SK-N-SH treated with all-trans-retinoic acid at 6 μM for 48 hours (cell line): ENCODE measurements at regions not wholly inside any gene's neighbourhood (a gene's known extent, or its start where the extent isn't known, plus 50 kb on each side); places are given as distances from the start of the nearest gene placed in this dataset.

Experiments used
- ARNTL ChIP-seq: fragments of 450-650 bp; formaldehyde crosslinking; IDR thresholded peaks from 2 replicates; pipeline ENCODE4 v1.5.0; 2020; ENCODE audit warnings: low read depth, mild to moderate bottlenecking, moderate library complexity, borderline replicate concordance
- OSR1 ChIP-seq: fragments of 250-450 bp; sonication (Bioruptor Pico); IDR thresholded peaks from 2 replicates; pipeline ENCODE4 v1.8.0; 2022; ENCODE audit warnings: moderate library complexity, mild to moderate bottlenecking, inconsistent platforms
- ZFP3 ChIP-seq: fragments of 250-450 bp; sonication (Bioruptor Pico); IDR thresholded peaks from 2 replicates; pipeline ENCODE4 v1.5.0; 2020; ENCODE audit warnings: mild to moderate bottlenecking, moderate library complexity
- ZNF70 ChIP-seq: fragments of 450-650 bp; formaldehyde crosslinking; IDR thresholded peaks from 2 replicates; pipeline ENCODE4 v1.5.0; 2020; ENCODE audit warnings: mild to moderate bottlenecking, moderate library complexity
- TF ChIP-seq, protein P1 (sequence below): fragments of 250-450 bp; sonication (Bioruptor Pico); IDR thresholded peaks from 2 replicates; pipeline ENCODE4 v1.8.0; 2020; ENCODE audit warnings: mild to moderate bottlenecking, moderate library complexity, borderline replicate concordance

DNA sequence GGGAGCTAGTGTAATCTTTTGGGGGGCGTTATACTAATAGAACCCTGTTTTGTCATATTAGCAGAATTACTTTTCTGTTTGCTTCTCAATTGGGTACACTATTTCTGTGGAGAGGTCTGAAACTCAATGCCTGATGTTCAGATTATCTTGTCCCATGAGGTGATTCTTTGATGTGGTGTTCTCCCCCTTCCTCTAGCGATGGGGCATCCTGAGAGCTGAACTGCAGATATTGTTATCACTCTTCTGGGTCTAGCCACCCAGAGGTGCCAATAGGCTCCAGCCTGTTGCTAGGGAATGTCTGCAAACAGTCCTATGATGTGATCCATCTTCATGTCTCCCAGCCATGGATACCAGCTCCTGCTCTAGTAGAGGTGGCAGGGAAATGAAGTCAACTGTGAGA, 233.1 kb upstream of the RASA1 start:
- TF ChIP-seq ZNF70 (CRISPR knock-in tag) (no peak), ARNTL (CRISPR knock-in tag) (no peak), ZFP3 (no peak), OSR1 (no peak)
- TF ChIP-seq, protein P1, sequence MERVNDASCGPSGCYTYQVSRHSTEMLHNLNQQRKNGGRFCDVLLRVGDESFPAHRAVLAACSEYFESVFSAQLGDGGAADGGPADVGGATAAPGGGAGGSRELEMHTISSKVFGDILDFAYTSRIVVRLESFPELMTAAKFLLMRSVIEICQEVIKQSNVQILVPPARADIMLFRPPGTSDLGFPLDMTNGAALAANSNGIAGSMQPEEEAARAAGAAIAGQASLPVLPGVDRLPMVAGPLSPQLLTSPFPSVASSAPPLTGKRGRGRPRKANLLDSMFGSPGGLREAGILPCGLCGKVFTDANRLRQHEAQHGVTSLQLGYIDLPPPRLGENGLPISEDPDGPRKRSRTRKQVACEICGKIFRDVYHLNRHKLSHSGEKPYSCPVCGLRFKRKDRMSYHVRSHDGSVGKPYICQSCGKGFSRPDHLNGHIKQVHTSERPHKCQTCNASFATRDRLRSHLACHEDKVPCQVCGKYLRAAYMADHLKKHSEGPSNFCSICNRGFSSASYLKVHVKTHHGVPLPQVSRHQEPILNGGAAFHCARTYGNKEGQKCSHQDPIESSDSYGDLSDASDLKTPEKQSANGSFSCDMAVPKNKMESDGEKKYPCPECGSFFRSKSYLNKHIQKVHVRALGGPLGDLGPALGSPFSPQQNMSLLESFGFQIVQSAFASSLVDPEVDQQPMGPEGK (CRISPR knock-in tag) = no peak
